Activated CD8-positive, alpha-beta T cell treated with anti-CD3 and anti-CD28 coated beads for 36 hours (primary cell): ENCODE measurements at regions not wholly inside any gene's neighbourhood (a gene's known extent, or its start where the extent isn't known, plus 50 kb on each side); places are given as distances from the start of the nearest gene placed in this dataset.
"Not testable (repeated sequence)": the region's sequence is repeated elsewhere in the genome, so short reads cannot be mapped to it uniquely, and the experiment has no call there.

ENCODE experiments used
- ATAC-seq: fragments of 200-7000 bp; cut with Tn5 transposase; one replicate; pipeline ENCODE4 v1.10.0; 2021; ENCODE audit warnings: mild to moderate bottlenecking, moderate library complexity
- CTCF ChIA-PET: fragments of 350-600 bp; sonication (Branson Sonifier 250); formaldehyde crosslinking; loops from one replicate; lab custom pipeline; 2021; ENCODE audit warnings: antibody characterized with exemption; lab: Charles Lee
- POLR2A ChIA-PET: fragments of 350-600 bp; sonication (Branson Sonifier 250); formaldehyde crosslinking; loops from one replicate; lab custom pipeline; 2021; ENCODE audit warnings: antibody characterized with exemption; lab: Charles Lee
- DNase-seq: peaks from one replicate; pipeline ENCODE4 v3.0.0-alpha.2; 2020
- H3K27ac Mint-ChIP-seq: one replicate; pipeline ENCODE4 v1.8.0; 2021; ENCODE audit warnings: mild to moderate bottlenecking, mixed read lengths
- H3K27me3 Mint-ChIP-seq: one replicate; pipeline ENCODE4 v1.8.0; 2021; ENCODE audit warnings: mixed read lengths
- H3K36me3 Mint-ChIP-seq: one replicate; pipeline ENCODE4 v1.8.0; 2021; ENCODE audit warnings: low read depth, mixed read lengths
- H3K4me1 Mint-ChIP-seq: one replicate; pipeline ENCODE4 v1.8.0; 2021; ENCODE audit warnings: low read depth, mixed read lengths
- H3K4me3 Mint-ChIP-seq: one replicate; pipeline ENCODE4 v1.8.0; 2021; ENCODE audit warnings: mild to moderate bottlenecking, moderate library complexity, mixed read lengths
- H3K9me3 Mint-ChIP-seq: one replicate; pipeline ENCODE4 v1.8.0; 2021; ENCODE audit warnings: mixed read lengths
- CTCF ChIP-seq: fragments of 200-600 bp; IDR thresholded peaks from one replicate; pipeline ENCODE4 v1.8.0; 2022; ENCODE audit warnings: antibody characterized with exemption, mild to moderate bottlenecking
- intact Hi-C: fragments of 100-400 bp; cut with micrococcal nuclease; formaldehyde crosslinking; loops from one replicate; pipeline ENCODE4 v1.10.0; 2022

GRCh38 chr5:60469286-60469685 is 230.7 kb downstream of the DEPDC1B start:
- ChIA-PET CTCF (no interaction called here), POLR2A (no interaction called here)
- no peak overlapping the region for H3K27ac Mint-ChIP-seq
- H3K4me1 Mint-ChIP-seq = no peaks in the 10 kb centered on the region
- peaks cover 5% of the 10 kb centered on the region for H3K27me3 Mint-ChIP-seq
- ATAC-seq (no peak), DNase-seq (no peak)
- TF ChIP-seq CTCF = no peak
- H3K36me3 Mint-ChIP-seq = no peaks in the 10 kb centered on the region
- peaks cover 7% of the 10 kb centered on the region for H3K9me3 Mint-ChIP-seq
- no peak overlapping the region for H3K4me3 Mint-ChIP-seq
- intact Hi-C loops = no loop called here

GRCh38 chr5:60463179-60463868 is 236.6 kb downstream of the DEPDC1B start:
- no peak for TF ChIP-seq CTCF
- no peak overlapping the region for H3K4me3 Mint-ChIP-seq
- no peak overlapping the region for H3K27ac Mint-ChIP-seq
- peaks cover 2% of the 10 kb centered on the region for H3K9me3 Mint-ChIP-seq
- no peaks in the 10 kb centered on the region for H3K36me3 Mint-ChIP-seq
- CTCF ChIA-PET = no interaction called here
- DNase-seq = no peak
- no peaks in the 10 kb centered on the region for H3K4me1 Mint-ChIP-seq
- no peak for ATAC-seq
- intact Hi-C loops = no loop called here
- POLR2A ChIA-PET = no interaction called here
- peaks cover 2% of the 10 kb centered on the region for H3K27me3 Mint-ChIP-seq

GRCh38 chr5:60458666-60459065 is 241.3 kb downstream of the DEPDC1B start:
- POLR2A ChIA-PET = no interaction called here
- H3K27me3 Mint-ChIP-seq = peaks cover 4% of the 10 kb centered on the region
- H3K4me1 Mint-ChIP-seq = no peaks in the 10 kb centered on the region

GRCh38 chr5:60457233-60457632 is 242.7 kb downstream of the DEPDC1B start:
- H3K9me3 Mint-ChIP-seq = peaks cover 2% of the 10 kb centered on the region
- H3K27me3 Mint-ChIP-seq = peaks cover 4% of the 10 kb centered on the region
- H3K27ac Mint-ChIP-seq = no peak overlapping the region
- TF ChIP-seq CTCF = no peak
- no peak overlapping the region for H3K4me3 Mint-ChIP-seq
- POLR2A ChIA-PET = no interaction called here
- DNase-seq (no peak), ATAC-seq (no peak)
- H3K36me3 Mint-ChIP-seq = no peaks in the 10 kb centered on the region
- intact Hi-C loops = no loop called here
- no peaks in the 10 kb centered on the region for H3K4me1 Mint-ChIP-seq
- CTCF ChIA-PET = no interaction called here

More at GRCh38 chr5:60458666-60459065, 241.3 kb downstream of the DEPDC1B start:
- CTCF ChIA-PET = no interaction called here
- Mint-ChIP-seq H3K36me3 (no peaks in the 10 kb centered on the region), H3K9me3 (peaks cover 2% of the 10 kb centered on the region), H3K27ac (no peak overlapping the region), H3K4me3 (no peak overlapping the region)
- TF ChIP-seq CTCF = no peak
- intact Hi-C loops = no loop called here
- ATAC-seq (no peak), DNase-seq (no peak)

GRCh38 chr5:60455589-60455988 is 244.4 kb downstream of the DEPDC1B start:
- peaks cover 2% of the 10 kb centered on the region for H3K9me3 Mint-ChIP-seq
- no peak for ATAC-seq
- no peak overlapping the region for H3K4me3 Mint-ChIP-seq

GRCh38 chr5:60454277-60454676 is 245.7 kb downstream of the DEPDC1B start:
- intact Hi-C loops, H3K36me3 Mint-ChIP-seq, H3K4me1 Mint-ChIP-seq, H3K4me3 Mint-ChIP-seq, ATAC-seq, H3K27ac Mint-ChIP-seq, H3K27me3 Mint-ChIP-seq, DNase-seq, CTCF ChIA-PET, H3K9me3 Mint-ChIP-seq, POLR2A ChIA-PET: not testable (repeated sequence)

More at GRCh38 chr5:60455589-60455988, 244.4 kb downstream of the DEPDC1B start:
- intact Hi-C loops = no loop called here
- CTCF ChIA-PET = no interaction called here
- DNase-seq = no peak
- POLR2A ChIA-PET = no interaction called here
- TF ChIP-seq CTCF = no peak
- Mint-ChIP-seq H3K27me3 (peaks cover 1% of the 10 kb centered on the region), H3K27ac (no peak overlapping the region), H3K4me1 (no peaks in the 10 kb centered on the region), H3K36me3 (no peaks in the 10 kb centered on the region)
